Astrocyte (in vitro differentiated cells and primary cell): ENCODE measurements at regions not wholly inside any gene's neighbourhood (a gene's known extent, or its start where the extent isn't known, plus 50 kb on each side); places are given as distances from the start of the nearest gene placed in this dataset.

Experiments
- EZH2 ChIP-seq: IDR thresholded peaks from 2 replicates; pipeline ENCODE4 v1.6.1; 2012; ENCODE audit warnings: mild to moderate bottlenecking, low read length, inconsistent platforms; ENCODE audit not compliant: insufficient read depth
- TF ChIP-seq, protein P1 (sequence below): IDR thresholded peaks from 2 replicates; pipeline ENCODE4 v1.5.1; 2011; ENCODE audit warnings: low read depth, mild to moderate bottlenecking, inconsistent platforms, low read length, moderate library complexity; ENCODE audit not compliant: insufficient read depth

DNA sequence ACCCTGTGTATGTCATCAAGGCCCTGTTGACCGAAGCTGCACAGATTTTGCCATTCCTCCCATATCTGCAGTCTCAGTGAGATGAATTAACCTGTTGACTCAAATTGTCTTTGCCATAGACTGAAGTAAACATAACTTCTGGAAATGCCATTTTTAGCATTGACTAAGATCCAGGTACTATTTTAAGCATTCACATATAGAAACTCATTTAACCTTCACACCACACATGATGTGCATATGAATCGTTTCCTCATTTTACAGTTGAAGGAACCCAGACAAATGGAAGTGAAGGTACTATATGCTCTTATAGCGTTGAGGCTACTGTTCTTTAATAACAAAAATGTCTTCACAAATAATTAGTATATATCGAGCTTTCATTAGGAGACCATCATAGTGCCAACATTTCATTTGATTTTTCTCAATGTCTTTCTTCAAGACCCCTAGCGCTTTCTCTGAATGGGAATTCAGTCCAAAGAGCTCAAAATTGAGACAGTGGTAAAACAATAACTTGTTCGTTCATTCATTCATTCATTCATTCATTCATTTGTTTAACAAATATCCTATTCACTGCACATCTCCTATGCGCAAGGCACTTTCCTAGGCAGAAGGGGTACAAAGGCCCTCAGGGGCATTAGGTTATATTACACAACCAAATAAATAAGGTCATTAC is 444.7 kb downstream of the ADGRL2 start:
- TF ChIP-seq, protein P1, sequence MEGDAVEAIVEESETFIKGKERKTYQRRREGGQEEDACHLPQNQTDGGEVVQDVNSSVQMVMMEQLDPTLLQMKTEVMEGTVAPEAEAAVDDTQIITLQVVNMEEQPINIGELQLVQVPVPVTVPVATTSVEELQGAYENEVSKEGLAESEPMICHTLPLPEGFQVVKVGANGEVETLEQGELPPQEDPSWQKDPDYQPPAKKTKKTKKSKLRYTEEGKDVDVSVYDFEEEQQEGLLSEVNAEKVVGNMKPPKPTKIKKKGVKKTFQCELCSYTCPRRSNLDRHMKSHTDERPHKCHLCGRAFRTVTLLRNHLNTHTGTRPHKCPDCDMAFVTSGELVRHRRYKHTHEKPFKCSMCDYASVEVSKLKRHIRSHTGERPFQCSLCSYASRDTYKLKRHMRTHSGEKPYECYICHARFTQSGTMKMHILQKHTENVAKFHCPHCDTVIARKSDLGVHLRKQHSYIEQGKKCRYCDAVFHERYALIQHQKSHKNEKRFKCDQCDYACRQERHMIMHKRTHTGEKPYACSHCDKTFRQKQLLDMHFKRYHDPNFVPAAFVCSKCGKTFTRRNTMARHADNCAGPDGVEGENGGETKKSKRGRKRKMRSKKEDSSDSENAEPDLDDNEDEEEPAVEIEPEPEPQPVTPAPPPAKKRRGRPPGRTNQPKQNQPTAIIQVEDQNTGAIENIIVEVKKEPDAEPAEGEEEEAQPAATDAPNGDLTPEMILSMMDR = no peak
- no peak for TF ChIP-seq EZH2
